CD4-positive, alpha-beta T cell (primary cell): ENCODE measurements at regions not wholly inside any gene's neighbourhood (a gene's known extent, or its start where the extent isn't known, plus 50 kb on each side); places are given as distances from the start of the nearest gene placed in this dataset.

ENCODE experiments used
- ATAC-seq: fragments of 200-7000 bp; cut with Tn5 transposase; one replicate; pipeline ENCODE4 v1.10.0; 2022; ENCODE audit warnings: mild to moderate bottlenecking; ENCODE audit not compliant: poor library complexity
- CTCF ChIA-PET: fragments of 350-600 bp; sonication (Branson Sonifier 250); formaldehyde crosslinking; loops from one replicate; lab custom pipeline; 2021; ENCODE audit warnings: antibody characterized with exemption, inconsistent platforms; lab: Charles Lee
- POLR2A ChIA-PET: fragments of 350-600 bp; sonication (Branson Sonifier 250); formaldehyde crosslinking; loops from one replicate; lab custom pipeline; 2021; ENCODE audit warnings: antibody characterized with exemption, inconsistent platforms; lab: Charles Lee
- DNase-seq, 14 experiments: peaks; one replicate each; pipeline ENCODE4 v3.0.0-alpha.2; 2013 to 2020; ENCODE audit warnings: mixed read lengths in 2 of 14
- H3K27ac ChIP-seq, 2 donors: one replicate each; pipeline versions ENCODE4 v1.5.1 to v1.7.0; 2013; ENCODE audit warnings: low read length in 2 of 2, low read depth in 1 of 2, mild to moderate bottlenecking in 1 of 2
- H3K27me3 ChIP-seq, 2 experiments: 1 replicate in 1 of 2; 2 replicates in 1 of 2; pipeline versions ENCODE4 v1.6.1 to v1.7.0; 2013; ENCODE audit warnings: low read length in 2 of 2, control low read depth in 1 of 2, mild to moderate bottlenecking in 1 of 2, moderate library complexity in 1 of 2; ENCODE audit not compliant: insufficient read depth in 2 of 2, control insufficient read depth in 1 of 2
- H3K36me3 ChIP-seq: one replicate; pipeline ENCODE4 v1.6.1; 2013; ENCODE audit warnings: low read length, control low read depth; ENCODE audit not compliant: insufficient read depth
- H3K4me1 ChIP-seq: one replicate; pipeline ENCODE4 v1.6.1; 2013; ENCODE audit warnings: low read length, control low read depth; ENCODE audit not compliant: insufficient read depth
- H3K4me3 ChIP-seq: one replicate; pipeline ENCODE4 v1.5.1; 2013; ENCODE audit warnings: mild to moderate bottlenecking, low read length, moderate library complexity
- H3K9me3 ChIP-seq, 2 experiments: 1 replicate in 1 of 2; 2 replicates in 1 of 2; pipeline versions ENCODE4 v1.6.1 to v1.7.0; 2013; ENCODE audit warnings: low read length in 2 of 2, mild to moderate bottlenecking in 2 of 2, control low read depth in 1 of 2, moderate library complexity in 1 of 2; ENCODE audit not compliant: control insufficient read depth in 1 of 2, insufficient read depth in 1 of 2
- H3K27ac Mint-ChIP-seq: one replicate; pipeline ENCODE4 v1.8.0; 2020; ENCODE audit warnings: mixed read lengths
- H3K27me3 Mint-ChIP-seq: one replicate; pipeline ENCODE4 v1.8.0; 2021; ENCODE audit warnings: mixed read lengths
- H3K36me3 Mint-ChIP-seq: one replicate; pipeline ENCODE4 v1.8.0; 2021; ENCODE audit warnings: low read depth, mixed read lengths
- H3K4me1 Mint-ChIP-seq: one replicate; pipeline ENCODE4 v1.8.0; 2021; ENCODE audit warnings: low read depth, mixed read lengths
- H3K4me3 Mint-ChIP-seq: one replicate; pipeline ENCODE4 v1.8.0; 2020; ENCODE audit warnings: mild to moderate bottlenecking, mixed read lengths
- H3K9me3 Mint-ChIP-seq: one replicate; pipeline ENCODE4 v1.8.0; 2020; ENCODE audit warnings: mixed read lengths
- intact Hi-C, 2 experiments: fragments of 100-400 bp; cut with DNase I in 1 of 2; cut with micrococcal nuclease in 1 of 2; formaldehyde crosslinking; loops; one replicate each; pipeline versions ENCODE4 v1.15.1 to v1.9.0; 2023 to 2025; cut with DNase I, micrococcal nuclease
- TF ChIP-seq, protein P1 (sequence below): fragments of 200-600 bp; IDR thresholded peaks from one replicate; pipeline ENCODE4 v1.8.0; 2022; ENCODE audit warnings: antibody characterized with exemption, mild to moderate bottlenecking

DNA sequence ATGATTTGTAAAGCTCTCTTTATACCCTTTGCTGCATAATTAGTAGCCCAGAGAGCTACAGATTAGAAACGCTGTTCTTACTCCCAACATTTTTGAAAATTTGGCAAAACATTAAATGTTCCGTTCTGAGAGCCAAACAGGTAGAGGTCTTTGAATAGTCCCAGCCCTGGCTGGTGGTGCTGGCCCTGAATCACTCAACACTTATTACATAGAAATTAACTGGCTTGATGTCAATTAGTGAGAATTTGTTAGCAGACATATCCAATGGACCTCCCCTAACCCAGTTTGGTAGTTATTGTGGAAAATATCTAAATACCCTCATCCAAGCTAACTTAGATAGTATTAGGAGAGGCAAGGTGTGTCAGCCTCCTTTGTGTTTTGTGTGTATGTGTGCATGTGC is 440.7 kb downstream of the MTX2 start:
- Mint-ChIP-seq H3K27ac (no peak overlapping the region), H3K27me3 (peaks cover 50% of the 10 kb centered on the region), H3K36me3 (no peaks in the 10 kb centered on the region), H3K9me3 (no peaks in the 10 kb centered on the region), H3K4me3 (no peak overlapping the region), H3K4me1 (no peaks in the 10 kb centered on the region)
- TF ChIP-seq, protein P1, sequence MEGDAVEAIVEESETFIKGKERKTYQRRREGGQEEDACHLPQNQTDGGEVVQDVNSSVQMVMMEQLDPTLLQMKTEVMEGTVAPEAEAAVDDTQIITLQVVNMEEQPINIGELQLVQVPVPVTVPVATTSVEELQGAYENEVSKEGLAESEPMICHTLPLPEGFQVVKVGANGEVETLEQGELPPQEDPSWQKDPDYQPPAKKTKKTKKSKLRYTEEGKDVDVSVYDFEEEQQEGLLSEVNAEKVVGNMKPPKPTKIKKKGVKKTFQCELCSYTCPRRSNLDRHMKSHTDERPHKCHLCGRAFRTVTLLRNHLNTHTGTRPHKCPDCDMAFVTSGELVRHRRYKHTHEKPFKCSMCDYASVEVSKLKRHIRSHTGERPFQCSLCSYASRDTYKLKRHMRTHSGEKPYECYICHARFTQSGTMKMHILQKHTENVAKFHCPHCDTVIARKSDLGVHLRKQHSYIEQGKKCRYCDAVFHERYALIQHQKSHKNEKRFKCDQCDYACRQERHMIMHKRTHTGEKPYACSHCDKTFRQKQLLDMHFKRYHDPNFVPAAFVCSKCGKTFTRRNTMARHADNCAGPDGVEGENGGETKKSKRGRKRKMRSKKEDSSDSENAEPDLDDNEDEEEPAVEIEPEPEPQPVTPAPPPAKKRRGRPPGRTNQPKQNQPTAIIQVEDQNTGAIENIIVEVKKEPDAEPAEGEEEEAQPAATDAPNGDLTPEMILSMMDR = no peak
- intact Hi-C loops = no loop called here
- H3K4me1 ChIP-seq = no peaks in the 10 kb centered on the region
- no peak overlapping the region for H3K4me3 ChIP-seq
- peaks cover 0 to 13% of the 10 kb centered on the region in 2 experiments for H3K27me3 ChIP-seq
- H3K27ac ChIP-seq = no peak overlapping the region
- CTCF ChIA-PET = no interaction called here
- POLR2A ChIA-PET = no interaction called here
- DNase-seq (no peak), ATAC-seq (no peak)
- peaks cover 0 to 3% of the 10 kb centered on the region in 2 experiments for H3K9me3 ChIP-seq
- H3K36me3 ChIP-seq = no peaks in the 10 kb centered on the region

DNA sequence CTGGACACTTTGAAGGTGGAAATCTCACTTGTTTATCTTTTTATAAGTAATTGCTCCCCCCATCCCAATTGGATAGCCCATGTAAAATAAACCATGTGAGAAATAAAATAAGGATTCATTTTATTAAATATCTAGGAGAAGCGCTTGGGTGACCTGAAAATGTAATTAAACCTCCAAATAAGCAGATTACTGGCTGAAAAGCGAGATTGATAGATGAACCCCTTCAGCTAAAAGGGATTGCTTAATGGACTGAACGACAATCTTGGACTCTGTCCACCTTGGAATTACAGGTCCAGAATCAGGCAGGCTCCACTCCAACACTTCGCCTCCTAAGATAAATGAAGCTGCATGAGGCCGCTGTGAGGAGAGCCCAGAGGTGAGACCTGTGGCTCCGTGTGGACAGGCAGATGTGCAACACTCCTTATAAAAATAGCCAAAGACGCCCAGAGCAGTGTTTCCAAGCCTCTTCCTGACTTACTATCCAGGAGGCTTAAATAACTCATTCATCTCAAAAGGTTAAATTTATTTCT is 441.5 kb downstream of the MTX2 start:
- no peaks in the 10 kb centered on the region for H3K36me3 Mint-ChIP-seq
- ATAC-seq (no peak), DNase-seq (no peak)
- no peaks in the 10 kb centered on the region for H3K36me3 ChIP-seq
- no peak overlapping the region for H3K27ac Mint-ChIP-seq
- H3K4me1 Mint-ChIP-seq = no peaks in the 10 kb centered on the region
- intact Hi-C loops = no loop called here
- no peaks in the 10 kb centered on the region for H3K9me3 Mint-ChIP-seq
- no peak overlapping the region for H3K4me3 Mint-ChIP-seq
- TF ChIP-seq, protein P1 = no peak
- ChIA-PET CTCF (no interaction called here), POLR2A (no interaction called here)
- no peak overlapping the region for H3K4me3 ChIP-seq
- no peak overlapping the region for H3K27ac ChIP-seq
- peaks cover 0 to 13% of the 10 kb centered on the region in 2 experiments for H3K27me3 ChIP-seq
- peaks cover 0 to 3% of the 10 kb centered on the region in 2 experiments for H3K9me3 ChIP-seq
- no peaks in the 10 kb centered on the region for H3K4me1 ChIP-seq
- peaks cover 50% of the 10 kb centered on the region for H3K27me3 Mint-ChIP-seq

DNA sequence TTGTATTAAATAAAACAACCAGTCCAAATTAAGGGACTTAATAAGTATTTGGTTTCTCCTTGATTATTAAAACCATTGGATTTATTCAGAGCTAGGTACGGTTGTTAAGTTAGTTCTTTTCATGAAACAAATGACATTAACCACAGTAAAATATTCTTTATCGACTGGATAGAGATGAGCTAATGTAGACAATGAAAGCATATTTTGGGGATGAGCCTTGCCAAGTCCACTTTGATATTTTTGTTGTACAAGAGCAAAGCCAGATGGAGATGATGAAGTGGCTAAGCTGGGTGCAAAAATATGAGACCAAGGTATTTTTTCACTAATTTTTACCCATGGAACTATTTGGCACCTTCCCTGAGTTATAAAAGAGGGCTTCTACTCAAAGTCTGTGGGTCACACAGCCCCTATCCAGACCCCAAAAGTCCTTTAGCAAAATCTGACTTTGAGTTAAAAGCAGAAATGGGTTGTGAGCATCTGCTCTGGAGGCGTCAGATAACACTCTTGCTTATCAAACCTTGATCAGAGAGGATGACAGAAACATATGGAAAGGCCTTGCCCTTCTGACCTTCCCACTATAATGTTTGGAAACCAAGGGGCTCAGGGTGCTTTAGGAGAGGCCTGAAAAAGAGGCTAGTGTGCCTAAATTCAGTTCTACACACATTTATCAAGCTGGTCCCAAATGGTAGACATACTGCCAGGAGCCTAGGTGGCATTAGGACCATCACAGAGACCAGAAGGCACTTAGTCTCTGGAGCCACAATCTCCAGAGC is 456.8 kb downstream of the MTX2 start:
- POLR2A ChIA-PET = no interaction called here

More for the DNA sequence above, 456.8 kb downstream of the MTX2 start:
- H3K9me3 Mint-ChIP-seq = no peaks in the 10 kb centered on the region
- DNase-seq = no peak
- no peak overlapping the region for H3K4me3 Mint-ChIP-seq
- H3K27ac Mint-ChIP-seq = no peak overlapping the region
- Histone ChIP-seq H3K4me3 (no peak overlapping the region), H3K4me1 (no peaks in the 10 kb centered on the region), H3K27me3 (no peaks in the 10 kb centered on the region), H3K27ac (no peak overlapping the region), H3K36me3 (no peaks in the 10 kb centered on the region), H3K9me3 (no peaks in the 10 kb centered on the region)
- intact Hi-C loops = no loop called here
- TF ChIP-seq, protein P1 = no peak
- H3K27me3 Mint-ChIP-seq = peaks cover 21% of the 10 kb centered on the region
- no peak for ATAC-seq
- CTCF ChIA-PET = no interaction called here
- H3K36me3 Mint-ChIP-seq = no peaks in the 10 kb centered on the region
- no peaks in the 10 kb centered on the region for H3K4me1 Mint-ChIP-seq
